Femur (tissue), 1 donor: ENCODE measurements at regions not wholly inside any gene's neighbourhood (a gene's known extent, or its start where the extent isn't known, plus 50 kb on each side); places are given as distances from the start of the nearest gene placed in this dataset.
"Not testable (repeated sequence)": the region's sequence is repeated elsewhere in the genome, so short reads cannot be mapped to it uniquely, and the experiment has no call there.

Experiments
- DNase-seq: peaks from one replicate; pipeline ENCODE4 v3.0.0-alpha.2; 2017

DNA sequence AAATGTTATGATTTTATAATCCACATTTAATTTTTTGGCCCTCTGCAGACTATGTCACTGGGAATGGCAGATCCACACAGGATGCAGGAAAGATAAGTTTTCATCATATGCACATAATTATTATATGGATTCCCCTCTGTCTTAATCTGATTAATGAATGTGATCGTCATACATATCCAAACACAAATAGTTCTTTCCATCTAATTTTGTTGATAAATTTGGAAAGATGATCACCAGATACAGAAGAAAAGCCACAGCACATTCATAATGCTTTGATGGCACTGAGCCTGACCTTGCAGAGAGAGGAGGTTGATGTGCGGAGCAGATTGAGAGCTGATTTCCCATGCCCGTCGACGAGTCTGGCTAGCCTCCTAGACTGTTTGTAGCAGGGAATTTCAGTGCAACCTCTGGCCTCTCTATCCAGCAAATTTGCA lies 471.5 kb downstream of the EPM2A start:
- DNase-seq = no peak

DNA sequence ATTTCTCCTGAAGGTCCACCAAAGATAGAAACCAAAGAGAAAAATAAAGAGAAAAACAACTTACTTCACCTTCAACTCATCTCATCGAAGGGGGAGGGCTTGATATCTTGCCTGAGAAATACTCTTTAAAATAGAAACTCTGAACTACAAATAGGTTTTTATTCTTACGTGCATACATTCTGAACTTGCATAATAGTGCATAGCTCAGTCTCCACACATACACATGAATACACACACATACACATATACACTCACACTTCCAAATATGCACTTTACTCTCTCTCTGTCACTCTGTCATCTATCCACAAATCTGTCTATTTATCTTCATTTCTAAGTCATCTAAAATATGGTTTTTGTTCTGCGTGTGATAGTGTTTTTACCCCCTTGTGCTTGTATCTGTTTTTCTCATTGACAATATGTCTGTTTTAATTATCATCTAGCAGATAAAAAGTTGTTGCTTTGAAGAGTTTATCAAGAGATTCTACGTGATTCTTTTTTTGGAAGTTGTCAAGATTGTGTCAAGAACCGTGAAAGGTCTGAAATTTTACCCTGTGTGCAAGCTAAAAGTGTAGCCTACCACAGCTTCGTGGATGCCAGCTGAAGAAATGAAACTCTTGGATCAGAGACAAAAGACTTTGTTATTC lies 468.8 kb downstream of the EPM2A start:
- no peak for DNase-seq

DNA sequence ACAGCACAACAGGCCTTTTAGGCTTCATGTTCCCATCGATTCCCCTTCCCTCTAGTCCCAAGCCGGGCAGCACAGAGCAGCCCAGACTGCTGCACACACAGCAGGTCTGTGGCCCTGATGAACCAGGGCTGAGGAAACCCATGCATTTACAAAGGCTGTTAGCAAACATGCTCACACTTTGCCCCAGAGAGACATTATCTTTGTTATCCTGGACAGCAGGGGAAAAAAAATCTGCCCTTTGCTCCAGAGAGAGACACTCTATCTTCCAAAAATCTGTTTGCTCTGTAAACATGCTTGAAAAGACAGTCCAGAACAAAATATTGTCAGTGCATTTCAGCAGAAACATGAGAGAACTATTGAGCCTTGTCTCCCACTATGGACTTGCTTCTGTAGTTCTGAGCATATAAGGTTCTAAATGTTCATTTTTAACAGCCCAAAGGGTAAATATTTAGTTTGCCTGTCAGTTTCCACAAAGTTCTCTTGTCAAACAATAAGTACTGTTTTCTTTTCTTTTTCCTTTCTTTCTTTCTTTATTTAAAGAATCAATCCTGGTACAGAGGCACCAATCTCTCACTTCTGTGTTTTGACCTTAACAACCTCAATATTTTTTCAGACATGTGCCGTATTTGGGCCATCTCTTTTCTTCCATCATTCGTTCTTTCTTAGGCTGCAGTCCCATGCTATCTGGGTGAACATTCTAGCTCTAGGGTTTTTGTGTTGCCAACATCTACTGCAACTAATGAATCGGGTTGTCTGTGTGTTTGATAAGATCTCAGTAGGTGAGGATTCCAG lies 468.0 kb downstream of the EPM2A start:
- no peak for DNase-seq

DNA sequence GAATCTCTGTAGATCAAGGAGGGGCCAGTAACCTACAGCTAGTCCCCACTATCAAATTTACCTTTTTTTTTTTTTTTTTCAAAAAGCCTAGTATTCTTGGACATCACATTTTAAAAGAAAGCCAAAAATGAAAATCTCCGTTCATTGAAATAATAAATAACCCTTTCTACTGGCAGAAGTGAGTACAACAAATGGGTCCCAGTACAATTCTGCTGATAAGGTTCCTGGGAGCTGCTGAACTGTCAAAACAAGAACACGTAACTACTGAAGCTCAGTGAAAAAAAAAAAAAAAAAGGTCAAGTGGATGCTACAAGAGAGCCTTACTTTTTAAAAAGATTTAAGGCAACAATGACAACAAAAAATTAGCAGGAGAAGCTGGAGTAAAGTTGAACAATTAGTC lies 464.9 kb downstream of the EPM2A start:
- no peak for DNase-seq

DNA sequence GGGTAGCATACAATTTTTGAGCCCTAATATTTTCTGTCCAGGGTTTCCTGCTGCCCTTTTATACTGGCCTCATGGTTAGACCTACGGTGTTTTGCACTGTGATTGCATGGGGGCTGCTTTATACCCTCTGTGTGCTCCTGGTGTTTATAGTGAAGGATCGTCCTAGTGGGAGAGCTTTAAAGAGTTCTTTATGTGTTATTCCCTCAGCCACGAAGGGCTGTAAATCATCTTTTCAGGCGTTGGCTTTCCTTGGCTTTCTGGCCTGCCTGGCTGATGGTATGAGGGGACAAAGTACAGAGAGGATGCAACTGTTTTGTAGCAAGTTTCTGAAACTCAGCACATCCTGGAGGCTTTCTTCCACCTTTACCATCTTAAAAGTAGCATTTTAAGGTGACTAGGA lies 464.3 kb downstream of the EPM2A start:
- DNase-seq = no peak

DNA sequence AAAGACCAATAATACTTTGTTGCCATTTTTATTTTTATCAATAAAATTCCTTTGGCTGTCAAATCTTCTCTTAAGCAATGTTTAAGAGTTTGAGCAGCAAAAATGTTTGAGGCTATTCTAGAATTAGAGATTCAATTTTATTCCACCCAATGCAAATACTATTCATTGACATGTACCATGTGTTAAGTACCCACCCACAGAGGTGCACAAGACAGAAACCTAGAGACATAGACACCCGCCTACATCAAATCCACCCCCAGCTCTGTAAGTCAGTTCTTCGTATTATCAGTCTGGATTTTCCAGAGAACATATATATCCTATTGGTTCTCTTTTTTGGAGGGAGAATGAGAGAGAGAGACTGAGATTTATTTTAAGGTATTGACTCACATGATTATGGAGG lies 463.7 kb downstream of the EPM2A start:
- DNase-seq = no peak

DNA sequence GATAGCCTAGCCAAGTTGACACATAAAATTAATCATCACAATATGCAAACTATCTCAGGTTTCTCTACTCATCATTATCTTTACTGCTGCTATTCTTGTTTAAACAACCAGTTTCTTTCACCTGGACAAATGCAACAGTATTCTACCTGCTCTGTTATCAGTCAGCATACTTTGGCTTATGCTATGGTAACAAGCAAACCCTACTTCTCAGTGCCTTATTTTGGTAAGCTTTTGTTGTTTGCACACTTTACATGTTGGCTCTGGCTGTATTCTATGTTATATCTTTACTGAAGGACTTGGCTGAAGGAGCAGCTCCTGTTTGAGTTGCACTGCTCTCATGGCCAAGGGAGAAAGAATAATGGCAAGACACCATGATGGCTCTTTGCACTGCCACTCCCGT lies 463.1 kb downstream of the EPM2A start:
- DNase-seq = no peak

DNA sequence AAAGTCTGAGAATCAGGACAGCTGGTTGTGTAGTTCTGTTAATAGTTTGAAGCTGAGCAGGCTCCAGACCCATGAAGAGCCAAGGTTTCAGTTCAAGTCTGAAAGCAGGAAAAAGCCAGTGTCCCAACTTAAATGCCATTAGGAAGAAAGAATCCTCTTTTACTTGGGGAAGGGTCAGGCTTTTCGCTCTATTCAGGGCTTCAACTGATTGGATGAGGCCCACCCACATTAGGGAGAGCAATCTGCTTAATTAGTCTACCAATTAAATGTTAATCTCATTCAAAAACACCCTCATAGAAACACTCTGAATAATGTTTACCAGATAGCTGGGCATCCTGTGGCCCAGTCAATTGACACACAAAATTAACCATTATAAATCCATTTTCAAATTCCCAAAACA lies 462.2 kb downstream of the EPM2A start:
- no peak for DNase-seq

DNA sequence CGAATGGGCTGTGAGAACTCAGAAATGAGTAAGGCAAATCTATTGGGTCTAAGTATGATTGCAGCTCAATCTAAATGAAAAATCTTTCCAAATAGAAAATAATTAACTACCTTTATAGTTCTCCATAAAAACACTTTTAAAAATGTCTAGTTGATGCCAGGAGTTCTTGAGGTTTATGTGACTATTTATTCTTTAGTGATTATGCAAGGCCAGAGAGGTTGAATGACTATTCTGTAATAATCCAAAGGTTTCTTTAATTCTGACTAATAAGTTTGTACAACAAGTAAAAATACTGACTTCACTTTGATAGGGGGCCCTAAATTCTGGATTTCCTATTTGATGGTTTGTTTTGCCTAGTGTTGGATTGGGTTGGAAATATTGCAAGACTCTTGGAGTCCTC lies 461.2 kb downstream of the EPM2A start:
- no peak for DNase-seq

DNA sequence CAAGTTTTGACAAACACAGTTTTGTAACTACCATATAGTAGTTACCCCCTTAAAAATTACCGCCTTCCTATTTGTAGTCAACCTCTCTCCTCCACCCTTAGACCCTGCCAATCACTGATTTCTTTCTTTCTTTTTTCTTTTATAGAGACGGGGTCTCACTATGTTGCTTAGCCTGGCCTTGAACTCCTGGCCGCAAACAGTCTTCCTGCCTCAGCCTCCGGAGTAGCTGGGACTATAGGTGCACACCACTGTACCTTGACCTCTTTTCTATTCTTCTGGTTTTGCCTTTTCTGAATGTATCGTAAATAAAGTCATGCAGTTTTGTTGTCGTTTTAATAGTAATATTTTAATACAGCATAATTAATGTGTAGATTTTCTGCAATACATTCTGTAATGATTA lies 460.3 kb downstream of the EPM2A start:
- DNase-seq = no peak

DNA sequence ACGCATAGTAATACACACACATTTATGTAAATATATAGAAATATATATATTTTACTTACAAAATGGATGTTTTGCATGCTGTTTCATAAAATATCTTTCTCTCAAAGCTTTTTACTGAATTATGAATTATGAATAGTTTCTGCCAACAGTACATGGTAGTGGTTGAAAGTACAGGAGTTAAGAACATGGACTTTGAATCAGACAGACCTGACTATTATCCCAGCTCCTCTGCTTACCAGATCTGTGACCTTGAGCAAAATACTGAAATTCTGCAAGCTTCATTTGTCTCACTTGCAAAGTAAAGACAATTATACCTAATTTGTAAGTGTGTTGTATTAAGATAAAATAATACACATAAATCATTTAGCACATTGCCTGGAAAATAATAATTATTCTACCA lies 459.5 kb downstream of the EPM2A start:
- DNase-seq = no peak

DNA sequence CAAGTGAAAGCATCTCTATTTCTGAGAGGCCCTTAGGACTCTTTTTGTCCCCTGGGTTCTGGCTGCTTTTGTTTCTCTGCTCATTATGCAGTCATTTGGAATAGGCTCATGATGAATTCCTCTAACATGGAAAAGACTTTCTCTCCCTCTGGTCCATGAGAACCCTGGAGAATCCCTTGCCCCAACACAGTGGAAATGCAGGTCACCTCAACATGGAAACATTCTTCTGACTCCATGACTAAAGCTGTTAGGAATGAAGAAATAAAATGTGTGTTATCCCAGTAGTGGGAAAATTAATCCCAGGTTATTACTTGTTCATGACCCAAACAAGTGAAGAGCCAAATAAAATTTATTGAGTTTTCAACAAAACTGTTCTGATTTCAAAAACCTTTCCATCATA lies 458.6 kb downstream of the EPM2A start:
- no peak for DNase-seq

DNA sequence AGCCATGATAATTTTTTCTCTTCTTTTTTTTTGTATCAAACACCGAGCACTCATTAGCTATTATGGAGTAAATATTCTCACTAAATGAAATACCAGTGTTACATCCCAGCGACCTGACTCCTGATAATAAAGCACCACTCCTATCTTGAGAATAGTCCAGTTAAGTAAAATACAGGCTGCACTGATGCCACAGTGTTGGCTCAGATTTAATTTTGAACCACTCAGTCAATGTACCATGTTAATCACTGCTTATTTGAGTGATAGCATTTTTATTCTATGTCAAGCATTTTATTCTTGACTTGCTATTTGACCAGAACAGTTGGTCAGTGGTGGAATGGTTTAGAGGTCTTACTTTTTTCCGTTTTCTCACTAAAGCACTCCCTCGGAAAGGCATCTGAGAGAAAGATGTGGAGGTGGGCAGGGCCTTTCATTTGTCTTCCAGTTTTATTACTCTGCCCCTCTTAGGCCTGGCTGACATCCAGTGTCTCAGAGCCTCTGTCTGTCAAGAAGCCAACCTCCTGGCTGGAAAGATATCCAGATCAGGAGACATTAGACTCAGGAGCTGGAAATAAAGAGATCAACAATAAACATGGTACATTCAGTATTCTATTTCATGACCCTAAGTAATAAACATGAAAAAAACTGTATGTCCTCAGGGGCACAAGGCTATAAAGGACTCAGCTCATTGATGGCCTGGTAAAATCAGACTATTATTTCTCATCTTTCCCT lies 457.8 kb downstream of the EPM2A start:
- DNase-seq = no peak

DNA sequence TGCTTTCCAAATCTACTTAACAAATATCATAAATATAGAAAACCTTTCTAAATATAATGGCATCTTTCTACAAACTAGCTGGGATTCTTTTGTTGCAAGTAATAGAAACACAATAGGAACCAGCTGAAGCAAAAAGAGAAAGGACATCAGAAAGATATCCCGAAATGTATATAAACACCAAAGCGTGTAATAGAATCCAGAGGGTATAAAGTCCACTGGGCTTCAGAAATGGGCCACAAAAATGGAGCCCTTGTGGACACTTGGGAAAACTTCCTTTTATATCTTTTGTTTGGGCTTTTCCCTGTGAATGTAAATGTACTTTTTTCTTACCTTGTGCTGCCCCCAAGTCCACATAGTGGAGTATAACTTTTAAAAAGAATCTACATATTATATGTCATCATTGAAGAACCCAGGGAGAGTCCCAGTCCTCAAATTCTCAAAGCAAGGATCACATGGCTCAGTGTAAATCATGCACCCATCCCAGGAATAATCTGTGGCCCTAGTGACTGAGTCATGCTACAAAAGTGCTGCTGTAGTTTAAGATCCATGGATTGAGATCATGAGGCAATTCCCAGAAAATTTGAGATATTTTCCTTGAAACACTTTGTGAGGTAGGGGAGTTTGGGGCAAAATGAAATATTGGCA lies 457.0 kb downstream of the EPM2A start:
- no peak for DNase-seq

DNA sequence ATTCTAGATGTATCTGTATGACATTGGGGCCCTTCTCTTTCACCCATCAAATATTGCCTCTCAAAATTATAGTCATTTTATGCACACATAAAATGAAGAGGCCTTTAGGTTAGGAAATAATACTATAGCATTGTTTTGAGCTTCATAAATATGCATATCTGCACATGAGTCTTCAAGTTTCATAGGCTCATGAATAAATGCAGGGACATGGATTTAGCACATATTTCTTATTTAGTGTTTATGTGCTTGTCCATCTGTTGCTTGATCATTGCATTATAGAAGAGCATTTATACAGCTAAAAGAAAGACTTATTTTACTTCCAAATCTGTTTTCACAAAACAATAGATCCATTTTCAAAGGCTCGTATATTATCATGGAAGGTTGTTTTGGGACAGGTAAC lies 455.8 kb downstream of the EPM2A start:
- no peak for DNase-seq

DNA sequence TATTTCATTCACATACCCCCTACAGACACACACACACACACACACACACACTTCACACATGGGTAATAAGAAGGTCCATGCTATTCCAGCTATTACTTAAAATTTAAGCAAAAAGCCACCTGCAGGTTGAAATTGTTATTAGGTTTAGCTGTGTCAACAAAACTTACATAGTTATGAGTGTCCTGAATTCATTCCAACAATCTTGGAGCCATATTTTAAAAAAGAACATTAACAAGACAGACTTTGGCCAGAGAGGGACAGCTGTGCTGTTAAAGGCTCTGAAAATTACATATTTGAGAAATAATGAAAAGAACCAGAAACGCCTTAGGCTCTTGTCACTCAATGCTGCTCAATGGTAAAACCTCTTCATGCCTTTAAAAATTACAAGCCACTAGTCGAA lies 455.3 kb downstream of the EPM2A start:
- no peak for DNase-seq

DNA sequence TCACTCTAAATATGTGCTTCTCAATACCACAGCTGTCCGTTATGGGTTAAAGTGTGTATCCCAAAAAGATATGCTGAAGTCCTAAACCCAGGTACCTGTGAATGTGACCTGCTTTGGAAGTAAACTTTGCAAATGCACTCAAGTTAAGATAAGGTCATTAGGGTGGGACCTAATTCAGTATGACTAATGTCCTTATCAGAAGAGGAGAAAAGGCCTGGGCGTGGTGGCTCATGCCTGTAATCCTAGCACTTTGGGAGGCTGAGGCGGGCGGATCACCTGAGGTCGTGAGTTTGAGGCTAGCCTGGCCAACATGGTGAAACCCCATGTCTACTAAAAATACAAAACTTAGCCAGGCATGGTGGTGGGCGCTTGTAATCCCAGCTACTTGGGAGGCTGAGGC lies 452.1 kb downstream of the EPM2A start:
- not testable (repeated sequence) for DNase-seq

DNA sequence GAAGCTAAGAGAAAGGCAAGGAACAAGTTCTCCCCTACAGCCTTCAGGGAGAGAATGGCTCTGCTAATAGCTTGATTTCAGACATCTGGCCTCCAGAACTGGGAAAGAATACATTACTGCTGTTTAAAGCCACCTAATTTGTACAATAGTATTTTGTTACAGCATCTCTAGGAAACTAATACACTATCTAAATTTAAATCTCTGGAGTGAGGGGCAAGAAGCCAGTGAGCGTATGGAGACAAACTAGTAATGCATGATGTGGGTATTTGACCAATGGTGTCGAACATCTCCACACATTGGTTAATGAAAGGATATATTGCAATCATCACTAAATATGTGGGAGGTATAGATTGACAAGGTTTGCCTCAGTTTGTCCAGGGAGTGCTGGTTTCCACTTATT lies 451.5 kb downstream of the EPM2A start:
- DNase-seq = no peak

DNA sequence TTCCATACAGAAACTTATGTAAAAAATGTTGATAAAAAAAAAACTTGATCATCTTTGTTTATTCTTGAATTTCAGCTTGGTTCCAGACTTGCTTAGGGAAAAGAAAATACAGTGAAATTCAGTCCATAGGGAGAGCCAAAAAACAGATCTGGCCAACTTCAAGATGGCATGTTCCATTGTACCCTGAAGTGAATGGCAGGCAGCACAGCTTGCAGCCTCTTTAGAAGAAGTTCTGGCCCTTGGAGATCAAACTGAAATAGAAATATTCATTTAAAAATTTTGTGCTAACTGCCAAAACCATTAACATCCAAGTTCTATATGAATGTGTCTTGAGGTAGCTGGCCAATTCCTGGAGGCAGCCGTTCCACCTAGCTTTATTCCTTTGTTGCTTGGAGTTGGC lies 448.4 kb downstream of the EPM2A start:
- DNase-seq = no peak

DNA sequence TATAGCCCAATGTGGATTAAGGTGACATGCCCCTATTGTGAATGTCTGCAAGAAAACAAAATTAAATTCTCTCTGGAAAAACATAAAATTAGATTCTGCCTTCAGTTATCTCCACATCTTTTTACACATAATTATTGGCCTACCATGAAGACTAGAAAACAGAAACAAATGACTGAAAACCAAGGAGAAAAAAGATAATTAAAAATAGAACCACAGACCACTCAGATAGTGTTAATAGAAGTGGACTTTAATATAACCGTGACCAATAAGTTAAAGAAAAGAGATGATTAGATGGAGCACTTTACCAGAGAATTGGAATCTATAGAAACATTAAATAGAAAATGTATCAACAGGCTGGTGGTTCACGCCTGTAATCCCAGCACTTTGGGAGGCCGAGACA lies 445.7 kb downstream of the EPM2A start:
- no peak for DNase-seq

DNA sequence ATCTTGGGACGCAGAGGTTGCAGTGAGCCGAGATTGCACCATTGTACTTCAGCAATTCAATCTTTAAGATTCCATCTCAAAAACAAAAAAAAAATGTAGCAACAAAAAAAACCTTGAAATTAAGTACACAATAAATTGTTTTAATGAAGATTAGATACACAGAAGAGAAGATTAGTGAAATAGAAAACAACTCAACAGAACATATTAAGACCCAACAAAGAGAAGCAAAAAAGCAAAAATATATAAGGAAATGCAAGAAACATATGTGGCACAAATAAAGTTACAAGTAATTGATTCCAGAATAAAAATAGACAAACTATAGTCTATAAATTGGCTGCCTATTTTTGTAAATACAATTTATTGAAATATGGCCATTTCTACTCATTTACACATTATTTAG lies 445.2 kb downstream of the EPM2A start:
- DNase-seq = no peak

DNA sequence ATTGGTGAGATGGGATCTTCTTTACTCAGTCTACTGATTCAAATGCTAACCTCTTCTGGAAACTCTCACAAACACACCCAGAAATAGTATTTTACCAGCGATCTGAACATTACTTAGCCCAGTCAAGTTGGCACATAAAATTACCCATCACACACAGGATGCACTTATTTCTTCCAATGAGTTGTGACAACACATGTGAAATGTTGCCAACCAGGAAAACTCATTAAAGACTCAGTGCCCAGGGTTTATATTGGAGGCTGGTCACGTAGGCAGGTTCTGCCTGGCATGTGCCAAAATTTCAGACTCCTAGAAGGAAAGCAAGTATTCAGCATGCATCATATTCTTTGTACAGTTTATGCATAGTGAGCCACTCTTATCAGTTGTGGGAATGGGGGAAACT lies 443.3 kb downstream of the EPM2A start:
- DNase-seq = no peak

DNA sequence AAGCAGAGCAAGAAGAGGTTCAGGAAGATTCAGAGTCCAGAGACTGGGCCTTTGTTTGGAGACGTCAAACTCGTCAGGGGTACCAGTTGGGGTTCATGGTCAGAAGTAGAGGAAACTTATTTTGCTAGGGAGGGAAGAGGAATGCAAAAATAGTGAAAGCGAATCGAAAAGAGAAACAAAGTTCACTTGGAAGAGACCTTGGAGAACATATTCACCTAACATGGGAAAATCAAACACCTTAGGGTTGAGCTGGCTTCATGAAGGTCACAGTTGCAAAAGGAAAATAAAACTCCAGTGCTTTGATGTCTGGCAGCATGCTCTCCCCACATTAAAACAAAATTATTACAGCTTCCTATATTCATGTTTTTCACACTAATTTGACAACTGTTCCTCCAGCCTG lies 440.4 kb downstream of the EPM2A start:
- DNase-seq = no peak

DNA sequence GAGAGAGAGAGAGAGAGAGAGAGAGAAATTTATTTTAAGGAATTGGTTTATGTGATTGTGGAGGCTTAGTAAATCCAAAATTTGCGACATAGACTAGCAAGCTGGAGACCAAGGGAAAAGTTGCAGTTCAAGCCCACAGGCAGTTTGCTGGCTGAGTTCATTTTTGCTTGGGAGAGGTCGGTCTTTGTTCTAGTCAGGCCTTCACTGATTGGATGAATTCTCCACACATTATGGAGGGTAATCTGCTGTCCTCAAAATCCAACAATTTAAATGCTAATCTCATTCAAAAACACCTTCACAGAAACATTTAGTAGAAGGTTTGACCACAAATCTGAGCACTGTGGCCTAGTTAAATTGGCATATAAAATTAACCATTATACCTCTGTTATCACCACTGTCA lies 439.6 kb downstream of the EPM2A start:
- DNase-seq = no peak
